NCI-H2227 treated with DMSO at 0.1 percent for 48 hours (cell line): ENCODE measurements at regions not wholly inside any gene's neighbourhood (a gene's known extent, or its start where the extent isn't known, plus 50 kb on each side); places are given as distances from the start of the nearest gene placed in this dataset.
"Not testable (repeated sequence)": the region's sequence is repeated elsewhere in the genome, so short reads cannot be mapped to it uniquely, and the experiment has no call there.

Source experiments
- DNase-seq: peaks from one replicate; lab custom pipeline; 2025; lab: John Stamatoyannopoulos, UW

GRCh38 chr3:4222574-4223175 lies 80.5 kb upstream of the SETMAR start:
- no peak for DNase-seq

DNA sequence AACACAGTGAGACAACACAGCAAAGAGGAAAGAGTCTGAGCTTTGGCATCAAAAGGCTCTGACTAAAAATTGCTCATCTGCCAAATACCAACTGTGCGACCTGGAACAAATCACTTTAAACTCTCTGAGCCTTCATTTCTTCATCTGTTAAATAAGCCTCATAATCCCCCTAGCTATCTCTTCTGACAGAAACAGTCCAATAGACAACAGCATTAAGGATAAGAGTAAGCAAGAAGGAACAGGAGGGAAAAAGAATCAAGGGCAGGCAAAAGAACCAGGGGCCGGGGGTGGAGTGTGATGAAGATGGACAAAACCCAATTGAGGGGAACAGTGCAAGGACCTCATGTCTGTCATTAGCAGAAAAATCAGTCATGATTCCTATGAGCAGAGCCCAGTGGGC lies 79.4 kb upstream of the SETMAR start:
- DNase-seq, result no peak

DNA sequence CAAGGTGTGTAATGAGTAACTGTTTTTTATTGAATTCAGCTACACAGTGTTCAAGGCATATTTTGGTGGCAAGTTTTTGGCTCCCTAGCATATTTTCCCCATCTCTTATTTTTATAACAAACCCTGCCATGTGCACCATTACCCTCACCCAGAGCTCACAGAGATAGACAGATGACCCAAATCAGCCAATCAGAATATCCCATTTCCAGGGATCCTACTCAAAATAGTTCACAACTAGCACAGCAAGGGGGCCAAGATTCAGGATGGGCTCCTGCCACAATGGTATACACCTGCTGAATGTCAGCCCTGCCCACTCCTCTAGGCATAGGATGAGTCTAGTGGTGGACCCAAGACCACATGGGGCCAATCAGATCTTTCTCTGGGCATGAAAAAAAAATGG lies 78.8 kb upstream of the SETMAR start:
- no peak for DNase-seq

GRCh38 chr3:4225005-4225471 lies 78.1 kb upstream of the SETMAR start:
- DNase-seq, result no peak

GRCh38 chr3:4228295-4228694 lies 74.9 kb upstream of the SETMAR start:
- no peak for DNase-seq

GRCh38 chr3:4231041-4231440 lies 72.1 kb upstream of the SETMAR start:
- no peak for DNase-seq

- DNase-seq, result no peak
Measured at GRCh38 chr3:4232798-4233197, 70.4 kb upstream of the SETMAR start.

GRCh38 chr3:4233488-4233887 lies 69.7 kb upstream of the SETMAR start:
- no peak for DNase-seq

DNA sequence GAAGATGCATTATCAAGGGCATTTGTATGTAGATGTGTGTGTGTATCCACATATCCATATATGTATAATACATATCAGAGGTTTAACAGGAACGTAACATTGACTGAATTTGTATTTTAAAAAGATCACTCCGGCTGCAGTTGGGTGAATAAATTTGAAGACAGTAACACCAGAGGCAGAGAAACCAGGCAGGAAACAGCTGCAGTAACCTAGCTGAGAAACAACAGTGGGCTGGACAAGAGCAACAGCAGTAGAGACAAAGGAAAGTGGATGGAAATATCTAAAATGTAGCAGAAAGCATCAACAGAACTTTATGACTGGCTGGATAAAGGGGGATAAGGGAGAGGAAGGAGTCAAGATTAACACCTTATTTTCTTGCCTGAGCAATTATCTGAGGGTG lies 68.3 kb upstream of the SETMAR start:
- no peak for DNase-seq

DNA sequence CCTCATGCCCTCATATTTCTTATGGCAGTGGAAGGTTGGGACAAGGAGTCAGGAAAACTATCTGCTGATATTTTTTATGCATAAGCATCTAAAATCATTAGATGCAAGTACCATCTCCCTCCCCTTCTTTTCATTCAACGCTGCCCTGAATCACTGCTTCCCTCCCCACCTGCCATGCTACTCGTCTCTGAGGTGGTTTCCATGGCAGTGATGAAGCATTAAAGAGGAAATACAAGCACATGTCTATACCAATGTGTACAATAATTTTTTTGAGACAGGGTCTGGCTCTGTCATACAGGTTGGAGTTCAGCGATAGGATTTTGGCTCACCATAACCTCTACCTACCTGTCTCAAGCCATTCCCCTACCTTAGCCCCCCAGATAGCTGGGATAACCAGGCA lies 67.5 kb upstream of the SETMAR start:
- no peak for DNase-seq

- no peak for DNase-seq
Measured at GRCh38 chr3:4241595-4242170, 61.5 kb upstream of the SETMAR start.

- no peak for DNase-seq
Measured at GRCh38 chr3:4245671-4246070, 57.5 kb upstream of the SETMAR start.

DNA sequence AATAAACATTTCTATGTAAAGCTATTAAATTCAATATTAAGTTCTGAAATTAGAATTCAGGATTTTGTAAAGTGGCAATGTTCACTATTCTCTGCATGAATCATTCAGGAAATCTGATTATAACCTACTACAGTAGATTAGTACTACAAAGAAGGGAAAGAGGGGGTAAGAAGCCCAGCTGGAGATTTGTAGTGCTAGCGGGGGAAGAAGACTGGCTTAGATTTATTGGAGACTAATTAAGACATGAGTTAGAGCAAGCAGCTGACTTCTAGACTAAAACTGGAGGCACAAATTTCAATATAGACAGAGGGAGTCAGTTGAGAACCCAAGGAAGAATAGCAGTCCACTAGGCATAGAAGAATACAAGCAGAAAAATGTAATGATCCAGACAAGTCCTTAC lies 55.8 kb upstream of the SETMAR start:
- no peak for DNase-seq

DNA sequence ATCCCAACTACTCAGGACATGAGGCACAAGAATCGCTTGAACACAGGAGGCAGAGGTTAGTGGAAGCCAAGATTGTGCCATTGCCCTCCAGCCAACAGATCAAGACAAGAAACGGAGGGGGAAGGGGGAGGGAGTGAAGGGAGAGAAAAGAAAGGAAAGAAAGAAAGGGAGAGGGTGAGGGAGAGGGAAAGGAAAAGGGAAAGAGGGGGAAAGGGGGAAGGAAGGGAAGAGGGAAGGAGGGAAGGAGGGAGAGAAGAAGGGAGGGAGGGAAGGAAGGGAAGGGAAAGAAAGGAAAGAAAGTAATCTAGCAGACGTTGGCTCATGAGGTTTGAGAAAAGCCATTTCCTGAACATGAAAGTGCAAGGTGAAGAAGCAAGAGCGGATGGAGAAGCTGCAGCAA lies 53.1 kb upstream of the SETMAR start:
- DNase-seq, result no peak

- DNase-seq, result no peak
Measured at GRCh38 chr3:4251412-4251811, 51.8 kb upstream of the SETMAR start.

DNA sequence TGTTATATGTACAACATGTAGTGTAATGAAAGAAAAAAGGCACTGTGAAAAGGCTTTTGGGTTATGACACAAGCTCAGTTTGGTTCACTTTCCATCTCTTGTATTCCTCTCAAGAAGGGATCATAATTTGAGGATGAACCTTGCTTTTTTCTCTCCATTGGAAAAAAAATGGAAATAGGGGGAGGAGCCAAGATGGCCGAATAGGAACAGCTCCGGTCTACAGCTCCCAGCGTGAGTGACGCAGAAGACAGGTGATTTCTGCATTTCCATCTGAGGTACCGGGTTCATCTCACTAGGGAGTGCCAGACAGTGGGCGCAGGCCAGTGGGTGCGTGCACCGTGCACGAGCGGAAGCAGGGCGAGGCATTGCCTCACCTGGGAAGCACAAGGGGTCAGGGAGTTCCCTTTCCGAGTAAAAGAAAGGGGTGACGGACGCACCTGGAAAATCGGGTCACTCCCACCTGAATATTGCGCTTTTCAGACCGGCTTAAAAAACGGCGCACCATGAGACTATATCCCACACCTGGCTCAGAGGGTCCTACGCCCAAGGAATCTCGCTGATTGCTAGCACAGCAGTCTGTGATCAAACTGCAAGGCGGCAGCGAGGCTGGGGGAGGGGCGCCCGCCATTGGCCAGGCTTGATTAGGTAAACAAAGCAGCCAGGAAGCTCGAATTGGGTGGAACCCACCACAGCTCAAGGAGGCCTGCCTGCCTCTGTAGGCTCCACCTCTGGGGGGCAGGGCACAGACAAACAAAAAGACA lies 49.9 kb upstream of the SETMAR start:
- not testable (repeated sequence) for DNase-seq
